H9 (cell line): ENCODE measurements at regions not wholly inside any gene's neighbourhood (a gene's known extent, or its start where the extent isn't known, plus 50 kb on each side); places are given as distances from the start of the nearest gene placed in this dataset.

ENCODE experiments used
- DNase-seq: peaks from one replicate; pipeline ENCODE4 v3.0.0-alpha.2; 2017
- H2AFZ ChIP-seq: one replicate; pipeline ENCODE4 v1.6.1; 2013; ENCODE audit warnings: mild to moderate bottlenecking, low read length, control low read depth, moderate library complexity
- H2AK5ac ChIP-seq: 2 replicates; pipeline ENCODE4 v1.6.1; 2013; ENCODE audit warnings: low read length, control low read depth, mixed read lengths; ENCODE audit not compliant: insufficient read length
- H2BK120ac ChIP-seq: one replicate; pipeline ENCODE4 v1.6.1; 2013; ENCODE audit warnings: low read depth, mild to moderate bottlenecking, low read length, control low read depth, inconsistent platforms; ENCODE audit not compliant: poor library complexity, severe bottlenecking
- H2BK12ac ChIP-seq: 2 replicates; pipeline ENCODE4 v1.6.1; 2013; ENCODE audit warnings: low read length, control low read depth, mixed read lengths, low read depth; ENCODE audit not compliant: insufficient read length
- H2BK15ac ChIP-seq: 2 replicates; pipeline ENCODE4 v1.6.1; 2013; ENCODE audit warnings: low read depth, low read length, control low read depth
- H2BK20ac ChIP-seq: one replicate; pipeline ENCODE4 v1.6.1; 2013; ENCODE audit warnings: low read depth, mild to moderate bottlenecking, low read length, control low read depth, inconsistent platforms; ENCODE audit not compliant: poor library complexity, severe bottlenecking
- H2BK5ac ChIP-seq: 2 replicates; pipeline ENCODE4 v1.6.1; 2013; ENCODE audit warnings: low read length, control low read depth, mixed read lengths; ENCODE audit not compliant: insufficient read length
- H3K14ac ChIP-seq: 2 replicates; pipeline ENCODE4 v1.6.1; 2013; ENCODE audit warnings: low read length, control low read depth; ENCODE audit not compliant: insufficient read depth
- H3K18ac ChIP-seq: 2 replicates; pipeline ENCODE4 v1.6.1; 2013; ENCODE audit warnings: low read depth, mild to moderate bottlenecking, mixed read lengths, low read length, control low read depth; ENCODE audit not compliant: insufficient read length
- H3K23ac ChIP-seq: 2 replicates; pipeline ENCODE4 v1.6.1; 2013; ENCODE audit warnings: low read length, control low read depth, mixed read lengths, low read depth; ENCODE audit not compliant: insufficient read length
- H3K23me2 ChIP-seq: 2 replicates; pipeline ENCODE4 v1.6.1; 2013; ENCODE audit warnings: low read depth, mild to moderate bottlenecking, mixed read lengths, low read length, control low read depth; ENCODE audit not compliant: insufficient read length, poor library complexity, severe bottlenecking
- H3K27ac ChIP-seq: 2 replicates; pipeline ENCODE4 v1.5.1; 2013; ENCODE audit warnings: low read length, control low read depth, mixed read lengths, low read depth; ENCODE audit not compliant: insufficient read length
- H3K27me3 ChIP-seq: 2 replicates; pipeline ENCODE4 v1.6.1; 2013; ENCODE audit warnings: low read length, control low read depth, inconsistent platforms; ENCODE audit not compliant: insufficient read depth
- H3K4ac ChIP-seq: 2 replicates; pipeline ENCODE4 v1.6.1; 2013; ENCODE audit warnings: low read depth, mild to moderate bottlenecking, control low read depth, inconsistent platforms, low read length, moderate library complexity
- H3K4me1 ChIP-seq: 2 replicates; pipeline ENCODE4 v1.6.1; 2013; ENCODE audit warnings: low read length, control low read depth, inconsistent platforms; ENCODE audit not compliant: insufficient read depth
- H3K4me2 ChIP-seq: 2 replicates; pipeline ENCODE4 v1.6.1; 2013; ENCODE audit warnings: low read length, control low read depth, mixed read lengths; ENCODE audit not compliant: insufficient read length, insufficient read depth
- H3K56ac ChIP-seq: 2 replicates; pipeline ENCODE4 v1.6.1; 2013; ENCODE audit warnings: low read depth, mild to moderate bottlenecking, mixed read lengths, low read length, control low read depth; ENCODE audit not compliant: insufficient read length
- H3K79me1 ChIP-seq: 2 replicates; pipeline ENCODE4 v1.6.1; 2013; ENCODE audit warnings: low read depth, mild to moderate bottlenecking, moderate library complexity, low read length, control low read depth, inconsistent platforms; ENCODE audit not compliant: insufficient read depth, poor library complexity, severe bottlenecking
- H3K79me2 ChIP-seq: 2 replicates; pipeline ENCODE4 v1.6.1; 2013; ENCODE audit warnings: low read length, control low read depth, inconsistent platforms; ENCODE audit not compliant: insufficient read depth
- H3K9ac ChIP-seq: 2 replicates; pipeline ENCODE4 v1.6.1; 2013; ENCODE audit warnings: low read length, control low read depth, mixed read lengths; ENCODE audit not compliant: insufficient read length; ENCODE audit errors: extremely low read depth
- H3K9me3 ChIP-seq: one replicate; pipeline ENCODE4 v1.6.1; 2013; ENCODE audit warnings: low read depth, low read length, inconsistent platforms; ENCODE audit not compliant: control insufficient read depth
- H3T11ph ChIP-seq: one replicate; pipeline ENCODE4 v1.6.1; 2013; ENCODE audit warnings: mild to moderate bottlenecking, low read length, control low read depth, inconsistent platforms
- H4K20me1 ChIP-seq: one replicate; pipeline ENCODE4 v1.6.1; 2013; ENCODE audit not compliant: control insufficient read depth, insufficient read length, insufficient read depth
- H4K5ac ChIP-seq: 2 replicates; pipeline ENCODE4 v1.6.1; 2013; ENCODE audit warnings: low read depth, mild to moderate bottlenecking, mixed read lengths, low read length, control low read depth; ENCODE audit not compliant: insufficient read length
- H4K8ac ChIP-seq: replicated peaks from 2 replicates; pipeline ENCODE4 v1.6.1; 2013; ENCODE audit warnings: low read length, control low read depth, mixed read lengths, low read depth; ENCODE audit not compliant: insufficient read length
- H4K91ac ChIP-seq: 2 replicates; pipeline ENCODE4 v1.6.1; 2013; ENCODE audit warnings: low read depth, mild to moderate bottlenecking, moderate library complexity, mixed read lengths, low read length, control low read depth; ENCODE audit not compliant: insufficient read length
- H3K27ac Mint-ChIP-seq, 3 experiments: 2 replicates in 2 of 3; 3 replicates in 1 of 3; pipeline ENCODE4 v1.8.0; 2020 to 2021; ENCODE audit warnings: mixed read lengths in 3 of 3, mild to moderate bottlenecking in 1 of 3, moderate library complexity in 1 of 3
- H3K27me3 Mint-ChIP-seq: 2 replicates; pipeline ENCODE4 v1.8.0; 2021; ENCODE audit warnings: low read depth, mild to moderate bottlenecking, moderate library complexity, mixed read lengths
- H3K36me3 Mint-ChIP-seq, 3 experiments: 2 replicates in 2 of 3; 3 replicates in 1 of 3; pipeline ENCODE4 v1.8.0; 2020 to 2021; ENCODE audit warnings: low read depth in 3 of 3, mixed read lengths in 3 of 3; ENCODE audit not compliant: insufficient read depth in 1 of 3
- H3K4me1 Mint-ChIP-seq, 2 experiments: 2 replicates each; pipeline ENCODE4 v1.8.0; 2020; ENCODE audit warnings: mixed read lengths in 2 of 2
- H3K4me3 Mint-ChIP-seq, 2 experiments: 2 replicates in 1 of 2; 3 replicates in 1 of 2; pipeline ENCODE4 v1.8.0; 2020 to 2021; ENCODE audit warnings: mild to moderate bottlenecking in 2 of 2, mixed read lengths in 2 of 2, moderate library complexity in 1 of 2
- H3K9me3 Mint-ChIP-seq, 2 experiments: 2 replicates in 1 of 2; 3 replicates in 1 of 2; pipeline ENCODE4 v1.8.0; 2020; ENCODE audit warnings: mild to moderate bottlenecking in 2 of 2, mixed read lengths in 2 of 2, moderate library complexity in 1 of 2
- CTCF ChIP-seq: fragments of 200-600 bp; sonication (generic); conservative IDR thresholded peaks from 3 replicates; pipeline ENCODE4 v1.8.0; 2021; ENCODE audit warnings: antibody characterized with exemption, mild to moderate bottlenecking
- WGBS: extraction: QIAGEN DNeasy Blood & Tissue Kit; methylation state at CpG from one replicate; pipeline ENCODE4 v1.1.7; 2013; ENCODE audit warnings: missing lambda C conversion rate, low lambda C conversion rate, mixed read lengths; ENCODE audit not compliant: insufficient read length; ENCODE audit errors: extremely low coverage; 5-methylcytosine and 5-hydroxymethylcytosine counted together

DNA sequence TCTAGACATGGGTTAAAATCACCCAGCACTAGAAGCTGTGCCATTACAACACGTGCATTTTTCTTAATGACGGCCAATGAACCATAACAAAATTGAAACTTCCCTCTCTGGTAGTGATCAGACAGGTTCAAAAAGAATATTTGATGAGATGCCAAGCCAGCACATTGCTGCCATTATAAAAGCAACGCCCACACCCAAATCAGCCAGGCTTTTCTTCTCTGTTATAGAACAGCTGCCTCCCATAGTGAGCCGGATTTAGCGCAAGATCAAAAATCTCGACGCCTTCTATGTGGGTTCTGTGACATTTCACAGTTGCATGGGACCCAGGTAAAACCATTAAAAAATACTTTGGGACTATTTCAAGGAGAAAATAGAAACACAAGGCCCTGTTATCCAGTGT, 1158.0 kb downstream of the EFNB2 start:
- Histone ChIP-seq H2BK120ac (no peak overlapping the region), H3K23me2 (no peaks in the 10 kb centered on the region), H4K8ac (no peak overlapping the region), H2BK15ac (no peak overlapping the region), H2BK5ac (no peak overlapping the region), H4K5ac (no peak overlapping the region), H3K9ac (no peak overlapping the region), H2BK12ac (no peak overlapping the region), H3K79me1 (no peaks in the 10 kb centered on the region), H4K91ac (no peak overlapping the region), H3K27me3 (no peaks in the 10 kb centered on the region), H2AFZ (no peak overlapping the region), H2AK5ac (no peak overlapping the region), H3K4me1 (no peaks in the 10 kb centered on the region; the same call in 1 of the 2 replicates), H3K56ac (no peak overlapping the region), H3K18ac (no peak overlapping the region), H3K79me2 (no peaks in the 10 kb centered on the region), H3K23ac (no peak overlapping the region), H3K14ac (no peak overlapping the region), H3K9me3 (no peaks in the 10 kb centered on the region), H3K4ac (no peak overlapping the region), H3K27ac (no peak overlapping the region), H4K20me1 (no peaks in the 10 kb centered on the region), H3T11ph (no peak overlapping the region), H3K4me2 (no peak overlapping the region), H2BK20ac (no peak overlapping the region)
- no peak for DNase-seq
- peaks cover 0 to 2% of the 10 kb centered on the region in 2 experiments; a peak in 1 of 5 replicates for H3K9me3 Mint-ChIP-seq
- H3K36me3 Mint-ChIP-seq = peaks cover 0 to 2% (median 0%) of the 10 kb centered on the region in 3 experiments; a peak in 2 of 7 replicates
- no peak for TF ChIP-seq CTCF
- no peaks in the 10 kb centered on the region for H3K4me1 Mint-ChIP-seq
- H3K4me3 Mint-ChIP-seq = no peak overlapping the region
- no CpG with 5 or more reads among the region's 7 CpGs for WGBS
- no peaks in the 10 kb centered on the region for H3K27me3 Mint-ChIP-seq
- no peak overlapping the region for H3K27ac Mint-ChIP-seq
